Uterus (tissue), 2 donors: ENCODE measurements at regions not wholly inside any gene's neighbourhood (a gene's known extent, or its start where the extent isn't known, plus 50 kb on each side); places are given as distances from the start of the nearest gene placed in this dataset.

ENCODE experiments used
- CTCF ChIP-seq, 4 experiments: fragments of 200-600 bp in 2 of 4; fragments of 450-650 bp in 2 of 4; sonication (generic) in 2 of 4; IDR thresholded peaks; one replicate each; pipeline ENCODE4 v1.5.1; 2016 to 2019; ENCODE audit warnings: antibody characterized with exemption in 4 of 4, mild to moderate bottlenecking in 2 of 4, moderate library complexity in 1 of 4
- POLR2A ChIP-seq, 2 donors: fragments of 450-650 bp; IDR thresholded peaks; one replicate each; pipeline ENCODE4 v1.6.1; 2016; ENCODE audit warnings: antibody characterized with exemption in 2 of 2, mild to moderate bottlenecking in 1 of 2, moderate library complexity in 1 of 2

- TF ChIP-seq CTCF (IDR thresholded peaks at IDR 0.05) (no peak), POLR2A (IDR thresholded peaks at IDR 0.05) (no peak)
These were observed 110.4 kb downstream of the SLC30A10 start for GRCh38 chr1:219817914-219818313.
